GM19463 (cell line): ENCODE measurements at regions not wholly inside any gene's neighbourhood (a gene's known extent, or its start where the extent isn't known, plus 50 kb on each side); places are given as distances from the start of the nearest gene placed in this dataset.
A peak's percentile ranks its signal among the peaks of the same experiment; 100 is the strongest.
"Not testable (repeated sequence)": the region's sequence is repeated elsewhere in the genome, so short reads cannot be mapped to it uniquely, and the experiment has no call there.

Experiments used
- ATAC-seq: cut with Tn5 transposase; IDR thresholded peaks from one replicate; pipeline ENCODE4 v1.9.1; 2021; ENCODE audit warnings: mild to moderate bottlenecking, moderate library complexity; ENCODE audit not compliant: unreplicated experiment

- peak; percentile 100 for ATAC-seq
These were observed 646.6 kb upstream of the HS3ST5 start for GRCh38 chr6:114989279-114989964.

DNA sequence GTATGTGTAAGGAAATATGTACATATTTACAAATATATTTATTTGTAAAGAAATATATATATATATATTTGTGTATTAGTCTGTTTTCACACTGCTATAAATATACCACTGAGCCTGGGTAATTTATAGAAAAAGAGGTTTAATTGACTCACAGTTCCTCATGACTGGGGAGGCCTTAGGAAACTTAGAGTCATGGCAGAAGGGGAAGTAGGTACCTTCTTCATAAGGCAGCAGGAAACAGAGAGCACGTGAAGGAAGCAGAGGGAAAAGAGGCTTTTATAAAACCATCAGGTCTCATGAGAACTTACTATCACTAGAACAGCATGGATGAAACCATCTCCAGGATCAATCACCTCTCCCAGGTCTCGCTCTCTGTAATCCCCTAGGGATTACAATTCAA, 644.5 kb upstream of the HS3ST5 start:
- ATAC-seq, result no peak

DNA sequence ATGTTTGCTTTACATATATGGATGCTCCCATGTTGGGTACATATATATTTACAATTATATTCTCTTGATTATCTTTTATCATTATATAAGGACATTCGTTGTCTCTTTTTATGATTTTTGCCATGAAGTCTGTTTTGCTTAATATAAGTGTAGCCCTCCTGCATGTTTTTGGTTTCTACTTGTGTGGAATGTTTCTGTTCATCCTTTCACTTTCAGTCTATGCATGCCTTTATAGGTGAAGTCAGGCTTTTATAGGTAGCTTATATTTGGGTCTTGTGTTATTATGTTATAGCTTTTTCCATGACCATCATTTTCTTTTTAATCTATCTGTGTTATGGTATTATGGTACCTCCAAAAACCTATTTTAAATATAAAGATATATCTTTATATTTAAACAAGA, 612.5 kb upstream of the HS3ST5 start:
- ATAC-seq, result no peak

DNA sequence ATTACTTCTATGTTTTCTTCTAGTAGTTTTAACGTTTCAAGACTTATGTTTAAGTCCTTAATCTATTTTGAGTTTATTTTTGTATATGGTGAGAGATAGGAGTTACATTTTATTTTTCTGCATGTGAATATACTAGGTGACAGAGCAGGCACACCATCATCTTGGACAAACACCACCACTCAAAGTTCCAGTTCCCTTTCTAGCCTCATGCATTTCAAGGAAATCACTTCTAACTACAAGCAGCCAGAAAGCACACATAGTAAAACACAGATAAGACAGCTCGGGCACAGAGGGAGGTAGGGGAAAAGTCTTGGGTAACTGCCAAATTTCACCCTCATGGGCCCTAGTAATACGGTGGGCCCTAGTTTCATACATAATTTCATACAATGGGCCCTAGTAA, 609.4 kb upstream of the HS3ST5 start:
- ATAC-seq, result no peak

GRCh38 chr6:114945392-114945791, 602.6 kb upstream of the HS3ST5 start:
- no peak for ATAC-seq

- no peak for ATAC-seq
These were observed 598.3 kb upstream of the HS3ST5 start for GRCh38 chr6:114941078-114941477.

DNA sequence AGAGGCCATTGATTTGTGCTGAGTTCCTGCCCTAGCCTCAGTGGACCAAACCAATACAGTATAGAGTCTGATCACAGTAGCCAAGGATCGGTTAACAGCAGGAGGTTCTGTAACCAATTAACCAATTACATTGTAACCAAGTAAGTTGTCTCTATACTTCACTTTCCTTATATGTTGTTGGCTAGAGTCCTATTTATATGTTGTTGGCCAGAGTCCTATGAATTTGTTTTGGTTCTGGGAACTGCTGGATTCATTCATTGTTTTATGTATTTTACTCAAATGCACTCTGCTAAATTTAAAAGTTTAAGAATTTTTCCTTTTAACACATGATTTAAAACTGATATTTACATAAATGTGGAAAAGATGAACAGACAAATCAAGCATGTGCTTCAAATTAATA, 597.4 kb upstream of the HS3ST5 start:
- no peak for ATAC-seq

- ATAC-seq, result no peak
These were observed 596.8 kb upstream of the HS3ST5 start for GRCh38 chr6:114939630-114940029.

DNA sequence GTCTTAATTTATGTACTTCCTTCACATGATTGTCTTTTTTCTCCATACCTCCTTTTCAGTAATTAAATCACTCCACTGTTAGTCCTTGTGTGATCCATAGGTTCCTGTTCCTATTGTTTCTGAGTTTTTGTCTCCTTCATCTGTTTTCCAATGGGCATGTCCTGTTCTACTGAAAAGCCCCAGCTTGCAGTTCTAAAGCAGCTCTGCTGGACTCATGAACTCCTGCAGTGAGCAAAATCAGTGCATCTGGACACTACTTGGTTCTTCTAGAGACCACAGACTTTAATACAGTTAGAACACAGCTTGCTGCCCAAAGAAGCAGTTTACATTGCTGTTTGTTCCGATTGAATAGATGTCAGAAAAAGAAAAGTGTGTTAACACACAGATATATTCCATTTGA, 593.3 kb upstream of the HS3ST5 start:
- ATAC-seq, result no peak

DNA sequence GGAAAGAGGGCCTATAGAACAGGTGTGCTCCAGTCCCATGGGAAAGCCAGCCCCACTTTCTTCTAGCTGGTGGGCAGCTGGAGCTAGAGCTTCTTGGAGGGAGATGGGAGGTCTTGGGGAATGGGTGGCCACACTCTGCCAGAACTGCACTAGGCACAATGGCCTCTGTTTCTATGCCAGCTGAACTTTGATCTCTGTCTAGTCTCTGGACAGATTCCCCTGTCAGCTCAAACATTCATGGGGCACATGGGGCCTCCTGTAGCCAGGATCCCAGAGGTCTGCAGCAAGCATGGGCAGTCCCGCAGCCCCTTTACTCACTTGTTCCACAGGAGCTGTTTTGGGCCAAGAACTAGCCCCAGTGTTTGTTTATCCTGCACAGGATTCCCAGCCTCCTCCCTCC, 591.3 kb upstream of the HS3ST5 start:
- ATAC-seq, result no peak

- not testable (repeated sequence) for ATAC-seq
These were observed 585.9 kb upstream of the HS3ST5 start for GRCh38 chr6:114928731-114929130.

DNA sequence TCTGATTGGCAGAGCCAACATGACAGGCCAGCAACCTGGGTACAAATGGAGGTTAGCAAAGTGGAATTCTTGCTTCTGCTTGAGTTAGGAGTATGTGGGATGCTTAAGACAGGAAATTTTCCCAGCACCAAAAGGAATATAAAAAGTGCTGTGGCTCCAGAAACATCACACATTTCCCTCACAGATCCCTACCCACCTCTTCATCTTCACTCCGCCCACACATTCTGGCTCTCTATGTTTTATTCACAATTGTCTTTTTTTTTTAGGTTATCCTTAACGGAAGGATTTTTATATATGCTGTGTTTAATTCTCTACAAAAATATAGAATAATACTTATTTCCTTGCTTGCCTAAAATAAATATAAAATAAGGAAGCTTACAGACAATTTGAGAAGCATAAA, 563.3 kb upstream of the HS3ST5 start:
- no peak for ATAC-seq

GRCh38 chr6:114897536-114897935, 554.7 kb upstream of the HS3ST5 start:
- no peak for ATAC-seq

DNA sequence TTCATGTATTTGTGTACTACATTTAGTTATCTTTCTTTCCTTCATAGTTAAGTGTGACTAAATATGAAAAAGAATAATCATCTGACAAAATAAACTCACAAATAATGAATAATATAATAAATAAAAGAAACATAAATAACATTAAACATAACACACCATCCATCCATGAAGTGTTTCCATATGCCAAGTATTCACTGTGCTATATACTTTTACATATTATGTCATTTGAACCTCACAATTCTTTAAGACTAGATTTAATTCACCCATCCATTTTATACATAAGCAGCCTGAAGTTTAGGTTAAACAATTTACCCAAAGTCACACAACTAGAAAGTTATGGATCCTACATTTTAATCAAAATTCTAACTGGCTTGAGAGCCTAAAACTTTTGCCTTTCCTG, 549.4 kb upstream of the HS3ST5 start:
- no peak for ATAC-seq

DNA sequence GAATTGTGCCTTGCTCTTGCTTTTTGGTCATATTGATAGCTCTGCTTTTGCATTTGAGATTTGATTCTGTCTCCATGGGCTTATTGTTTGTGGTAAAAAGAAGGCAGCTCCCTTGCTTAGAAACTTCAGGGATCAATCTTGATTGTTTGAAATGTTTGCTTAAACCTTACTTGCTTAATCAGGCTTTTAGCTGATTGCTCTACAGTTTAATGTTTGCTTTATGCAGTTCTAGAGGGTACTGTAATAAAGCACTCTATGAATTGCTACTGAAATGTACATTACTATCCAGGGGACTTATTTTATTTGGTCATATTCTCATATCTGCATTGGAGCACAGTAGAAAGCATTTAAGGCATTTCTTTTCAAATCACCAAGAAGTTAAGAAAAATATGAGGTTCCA, 545.4 kb upstream of the HS3ST5 start:
- no peak for ATAC-seq

DNA sequence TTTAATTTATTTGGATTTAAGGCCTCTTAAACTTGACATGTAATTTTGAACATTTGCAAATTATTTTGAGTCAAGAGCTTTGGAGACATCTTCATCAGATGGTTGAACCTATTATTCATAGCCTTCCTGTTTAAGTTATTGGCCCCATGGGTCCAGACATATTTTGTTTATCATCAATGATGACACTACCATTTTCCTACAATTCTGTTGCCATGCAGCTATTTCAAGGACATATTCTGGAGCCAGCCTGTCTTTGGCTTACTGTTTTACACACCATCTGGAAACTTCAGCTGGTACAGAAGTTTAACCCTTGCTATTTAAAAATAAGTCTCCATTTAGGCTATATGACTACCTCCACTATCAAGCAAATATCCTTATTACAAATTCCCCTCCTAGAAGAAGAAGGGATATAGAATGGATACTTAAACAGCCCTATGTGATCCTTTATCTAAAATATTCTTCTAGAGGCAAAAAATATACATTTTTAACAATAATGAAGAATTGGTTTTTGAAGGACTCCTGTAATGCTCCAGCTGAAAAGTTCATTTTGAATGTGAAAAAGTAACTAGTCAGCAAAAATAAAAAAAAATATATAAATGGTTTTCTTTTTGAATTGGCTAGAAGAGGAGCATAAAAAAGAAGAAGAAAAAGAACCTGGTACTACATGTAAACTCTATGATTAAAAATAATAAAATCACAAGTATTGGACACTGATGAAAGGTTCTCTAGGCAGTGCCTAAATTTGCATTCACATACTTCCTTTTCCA, 544.0 kb upstream of the HS3ST5 start:
- ATAC-seq, result no peak

DNA sequence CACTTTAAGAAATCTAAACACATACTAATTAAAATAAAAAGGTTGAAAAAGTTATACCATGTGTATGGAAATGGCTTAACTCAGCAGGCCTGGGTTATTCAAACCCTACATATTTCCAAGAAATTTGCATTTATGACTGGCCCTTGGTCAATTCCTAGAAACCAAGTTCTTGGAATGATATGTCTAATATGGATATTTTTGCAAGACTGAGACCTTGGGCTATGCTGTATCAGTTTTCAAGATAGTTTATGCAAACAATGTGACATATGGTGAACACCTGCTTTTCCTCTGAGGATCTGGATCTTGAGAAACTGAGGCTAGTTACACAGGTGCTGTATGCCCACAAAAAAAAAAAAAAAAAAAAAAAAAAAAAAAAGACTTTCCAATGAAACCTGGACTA, 536.9 kb upstream of the HS3ST5 start:
- no peak for ATAC-seq

DNA sequence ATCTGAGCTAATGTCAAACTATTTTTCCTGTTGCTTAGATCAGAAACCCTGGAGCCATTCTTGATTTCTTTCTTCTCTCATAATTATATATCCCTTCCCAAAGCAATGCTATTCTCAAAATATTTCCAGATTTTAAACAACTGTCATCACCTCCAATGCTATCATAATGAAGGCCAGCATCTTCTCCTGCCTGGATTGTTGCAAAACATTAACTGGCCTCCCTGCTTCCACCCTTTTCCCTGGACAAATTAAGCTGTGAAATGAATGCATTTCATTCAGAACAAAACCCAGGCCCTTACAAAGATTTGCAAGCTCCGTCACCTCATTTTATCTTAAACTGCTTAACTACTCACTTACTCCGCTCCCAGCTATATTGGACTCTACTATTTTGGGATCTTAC, 535.3 kb upstream of the HS3ST5 start:
- ATAC-seq, result no peak

DNA sequence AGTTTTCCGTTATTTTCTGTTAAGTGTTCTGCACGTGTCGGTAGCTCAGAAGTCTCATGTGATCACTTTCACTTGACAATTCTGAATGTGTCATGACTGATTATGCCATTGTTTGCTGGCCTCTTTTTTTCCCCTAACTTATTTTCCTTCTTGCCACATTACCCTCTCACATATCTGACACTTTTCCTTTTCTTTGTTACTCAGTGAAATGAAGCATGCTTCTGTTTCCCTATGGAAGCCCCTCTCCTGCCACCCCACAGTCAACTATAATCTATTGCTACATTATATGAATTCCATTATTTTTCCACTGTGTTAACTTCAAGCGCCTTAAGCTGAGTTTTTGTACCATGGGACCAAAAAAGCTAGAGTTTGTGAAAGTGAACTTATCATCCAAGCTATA, 531.6 kb upstream of the HS3ST5 start:
- no peak for ATAC-seq

- ATAC-seq, result not testable (repeated sequence)
These were observed 522.7 kb upstream of the HS3ST5 start for GRCh38 chr6:114865506-114865905.

- ATAC-seq, result no peak
These were observed 520.8 kb upstream of the HS3ST5 start for GRCh38 chr6:114863610-114864009.

- ATAC-seq, result no peak
These were observed 520.0 kb upstream of the HS3ST5 start for GRCh38 chr6:114862819-114863218.

DNA sequence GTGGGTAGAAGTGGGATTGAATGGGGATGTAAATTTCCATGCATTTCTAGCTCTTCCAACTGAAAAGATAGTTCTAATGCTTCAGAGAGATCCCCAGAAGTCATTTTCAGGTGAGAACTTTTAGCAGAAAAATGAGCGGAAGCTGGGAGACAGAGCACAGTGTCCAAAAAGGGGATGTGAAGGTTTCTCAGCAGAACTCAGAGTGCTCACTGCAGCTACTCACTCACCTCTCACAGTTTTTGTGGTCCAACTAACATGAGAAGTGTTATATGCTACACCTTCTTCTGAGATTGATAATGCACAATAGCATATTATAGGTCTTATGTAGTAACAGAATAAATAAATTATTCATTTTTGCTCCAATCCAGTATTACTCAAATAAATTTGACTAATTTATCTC, 519.2 kb upstream of the HS3ST5 start:
- no peak for ATAC-seq
